ENCODE measurements at regions not wholly inside any gene's neighbourhood (a gene's known extent, or its start where the extent isn't known, plus 50 kb on each side); places are given as distances from the start of the nearest gene placed in this dataset.

GRCh38 chr1:222045786-222046185 is 303.9 kb upstream of the DUSP10 start:
- TF ChIP-seq POLR2A (IDR thresholded peaks at IDR 0.05; ENCODE audit: low read length) (no peak), GATA1 (IDR thresholded peaks at IDR 0.05; ENCODE audit: low read depth, low read length) (no peak)
